ENCODE measurements at regions not wholly inside any gene's neighbourhood (a gene's known extent, or its start where the extent isn't known, plus 50 kb on each side); places are given as distances from the start of the nearest gene placed in this dataset.

DNA sequence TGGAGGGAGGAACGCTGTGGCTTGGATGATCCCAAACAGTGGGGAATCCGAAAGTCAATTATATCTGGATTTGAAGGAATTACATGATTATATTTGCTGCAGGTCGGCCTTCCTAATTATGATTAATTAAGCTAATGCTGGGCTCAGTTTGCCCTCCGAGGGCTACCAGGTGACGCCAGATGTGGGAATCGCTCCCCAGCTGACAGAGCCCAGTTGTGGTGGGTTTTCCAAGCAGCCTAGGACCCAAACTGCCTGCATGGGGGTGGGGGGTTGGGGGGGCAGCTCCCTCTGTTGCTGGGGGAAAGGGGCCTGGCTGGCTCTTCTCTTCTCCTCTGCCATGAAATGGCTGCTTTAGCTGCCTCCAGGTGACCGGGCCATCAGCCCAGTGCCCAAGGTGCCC is 147.6 kb upstream of the C1orf174 start:
- Histone ChIP-seq H3K27me3 (ENCODE audit: control insufficient read depth, insufficient read depth, low read length) (no peaks in the 10 kb centered on the region), H2BK20ac (ENCODE audit: low read depth, low read length) (no peak overlapping the region), H3K9ac (ENCODE audit: low read depth, low read length) (no peak overlapping the region), H3K56ac (ENCODE audit: extremely low read depth, insufficient read depth, low read length) (no peak overlapping the region), H3K4me1 (ENCODE audit: control insufficient read depth, insufficient read depth, low read length) (no peaks in the 10 kb centered on the region), H3K79me1 (ENCODE audit: low read depth in 1 of 2, low read length in 2 of 2) (no peaks in the 10 kb centered on the region), H4K91ac (ENCODE audit: insufficient read depth, low read depth, low read length) (no peak overlapping the region), H3K36me3 (ENCODE audit: control insufficient read depth, insufficient read depth, low read length) (no peaks in the 10 kb centered on the region), H3K18ac (ENCODE audit: low read depth, low read length) (no peak overlapping the region), H2BK120ac (ENCODE audit: low read depth, low read length) (no peak overlapping the region), H3K9me3 (ENCODE audit: control insufficient read depth, insufficient read depth, low read length) (peaks cover 26% of the 10 kb centered on the region; the same call in 1 of the 2 replicates), H3K4me3 (ENCODE audit: insufficient read depth, low read depth, low read length) (no peak overlapping the region), H4K8ac (ENCODE audit: low read depth in 2 of 2, low read length in 2 of 2) (no peak overlapping the region), H2BK15ac (ENCODE audit: low read depth, low read length) (no peak overlapping the region), H2BK5ac (ENCODE audit: low read depth, low read length, poor library complexity, severe bottlenecking) (no peak overlapping the region), H3K4me2 (ENCODE audit: low read depth, low read length) (no peak overlapping the region), H2AFZ (replicated peaks; ENCODE audit: low read length, poor library complexity) (peak overlapping the region; percentile 21), H3K4ac (ENCODE audit: low read depth, low read length) (no peak overlapping the region), H2AK5ac (ENCODE audit: low read depth, low read length) (no peak overlapping the region), H4K20me1 (ENCODE audit: insufficient read depth, low read length) (no peaks in the 10 kb centered on the region), H3K23ac (ENCODE audit: low read depth, low read length) (no peak overlapping the region), H2AK9ac (replicated peaks; ENCODE audit: low read depth, low read length, poor library complexity) (no peak overlapping the region), H4K5ac (ENCODE audit: low read depth, low read length) (no peak overlapping the region), H3K14ac (replicated peaks; ENCODE audit: low read depth, low read length) (no peak overlapping the region), H3K27ac (ENCODE audit: insufficient read depth, low read length) (no peak overlapping the region), H3K9me1 (ENCODE audit: insufficient read depth, low read length) (no peaks in the 10 kb centered on the region)
- ChIA-PET CTCF (interaction anchor here (0.7 kb wide), 1 partner anchor 11 kb away, joined by 3 read pairs; no protein-coding TSS in a partner anchor), POLR2A (ENCODE audit: unreplicated experiment) (no interaction called here)
- no peak for TF ChIP-seq RCOR1 (IDR thresholded peaks at IDR 0.05; ENCODE audit: insufficient replicate concordance, low read length)
- no peak for TF ChIP-seq MAFK (IDR thresholded peaks at IDR 0.05; ENCODE audit: low read depth, low read length)
- TF ChIP-seq FOS (IDR thresholded peaks at IDR 0.05; ENCODE audit: low read depth, low read length): no peak
- no peak for TF ChIP-seq MXI1 (IDR thresholded peaks at IDR 0.05; ENCODE audit: borderline replicate concordance, low read depth, low read length)
- no peak for TF ChIP-seq BHLHE40 (IDR thresholded peaks at IDR 0.05; ENCODE audit: low read depth, low read length)
- TF ChIP-seq MAZ (IDR thresholded peaks at IDR 0.05; ENCODE audit: borderline replicate concordance, low read depth, low read length): no peak
- TF ChIP-seq RAD21 (IDR thresholded peaks at IDR 0.05; ENCODE audit: low read length): no peak
- TF ChIP-seq, protein P1, sequence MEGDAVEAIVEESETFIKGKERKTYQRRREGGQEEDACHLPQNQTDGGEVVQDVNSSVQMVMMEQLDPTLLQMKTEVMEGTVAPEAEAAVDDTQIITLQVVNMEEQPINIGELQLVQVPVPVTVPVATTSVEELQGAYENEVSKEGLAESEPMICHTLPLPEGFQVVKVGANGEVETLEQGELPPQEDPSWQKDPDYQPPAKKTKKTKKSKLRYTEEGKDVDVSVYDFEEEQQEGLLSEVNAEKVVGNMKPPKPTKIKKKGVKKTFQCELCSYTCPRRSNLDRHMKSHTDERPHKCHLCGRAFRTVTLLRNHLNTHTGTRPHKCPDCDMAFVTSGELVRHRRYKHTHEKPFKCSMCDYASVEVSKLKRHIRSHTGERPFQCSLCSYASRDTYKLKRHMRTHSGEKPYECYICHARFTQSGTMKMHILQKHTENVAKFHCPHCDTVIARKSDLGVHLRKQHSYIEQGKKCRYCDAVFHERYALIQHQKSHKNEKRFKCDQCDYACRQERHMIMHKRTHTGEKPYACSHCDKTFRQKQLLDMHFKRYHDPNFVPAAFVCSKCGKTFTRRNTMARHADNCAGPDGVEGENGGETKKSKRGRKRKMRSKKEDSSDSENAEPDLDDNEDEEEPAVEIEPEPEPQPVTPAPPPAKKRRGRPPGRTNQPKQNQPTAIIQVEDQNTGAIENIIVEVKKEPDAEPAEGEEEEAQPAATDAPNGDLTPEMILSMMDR (conservative IDR thresholded peaks at IDR 0.05; ENCODE audit: low read depth, low read length): no peak
- ATAC-seq (ENCODE audit: low read depth) (no peak), DNase-seq (no peak)
- BruUV-seq (replicated peaks): no TSS peak
- 30% methylated on average over 3 of the region's 7 CpGs; no CpG with 5 or more reads in 1 of the 2 experiments for WGBS, 2 experiments (ENCODE audit: extremely low coverage in 2 of 2, insufficient read length in 1 of 2)
- intact Hi-C loops (cut with micrococcal nuclease): no loop called here
- dilution Hi-C loops (cut with HindIII; ENCODE audit: low sequenced_read_pairs, unreplicated experiment): no loop called here
- in situ Hi-C loops (cut with MboI; ENCODE audit: low sequenced_read_pairs): no loop called here
